ENCODE measurements at regions not wholly inside any gene's neighbourhood (a gene's known extent, or its start where the extent isn't known, plus 50 kb on each side); places are given as distances from the start of the nearest gene placed in this dataset.

DNA sequence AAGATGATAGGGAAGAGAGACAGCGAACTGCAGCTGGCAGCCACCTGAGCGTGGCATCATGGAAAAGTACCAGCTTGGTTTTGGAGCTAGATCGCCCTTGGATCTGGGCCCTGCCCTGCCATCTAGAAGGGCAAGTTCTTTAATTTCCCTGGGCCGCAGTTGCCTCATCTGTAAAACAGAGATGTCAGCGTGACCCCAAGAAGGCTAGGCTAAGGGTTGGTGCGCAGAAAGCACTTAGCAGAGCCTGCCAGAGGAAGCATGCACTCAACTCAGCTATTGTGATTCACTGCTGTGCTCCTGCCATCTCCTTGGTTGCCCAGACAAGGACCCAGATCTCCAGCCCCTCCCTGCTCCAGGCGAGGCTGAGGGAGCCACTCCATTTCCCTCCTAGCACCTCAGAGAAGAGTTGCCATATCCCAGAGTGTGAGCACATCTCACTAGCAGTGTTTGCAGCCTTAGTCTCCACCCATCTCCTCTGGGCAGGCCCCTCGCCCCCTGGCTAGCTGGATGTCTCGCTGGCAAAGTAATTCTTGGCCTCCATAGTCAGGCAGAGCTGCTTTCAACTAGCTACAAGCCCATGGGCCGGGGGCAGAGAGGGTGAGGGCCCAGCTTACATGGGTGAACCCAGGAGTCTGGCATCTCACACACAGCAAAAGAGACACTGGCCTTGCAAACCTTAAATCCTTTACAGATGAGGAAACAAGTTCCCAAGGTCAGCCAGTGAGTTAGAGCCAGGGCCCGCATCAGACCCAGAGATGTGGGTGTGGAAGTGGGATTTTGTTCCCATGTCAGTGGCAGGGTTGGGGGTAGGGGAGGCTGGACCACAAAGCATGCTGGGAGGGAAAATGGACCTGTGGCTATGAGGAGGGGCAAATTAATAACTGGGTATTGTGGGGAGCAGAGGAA is 280.7 kb upstream of the TLE3 start:
- no peak overlapping the region for H3T11ph ChIP-seq (ENCODE audit: low read length)
- no CpG with 5 or more reads among the region's 11 CpGs for WGBS (ENCODE audit: extremely low coverage, insufficient read length, low lambda C conversion rate)
- H3K79me1 ChIP-seq (ENCODE audit: insufficient read depth, low read depth, low read length, poor library complexity, severe bottlenecking), result no peaks in the 10 kb centered on the region
- peaks cover 40% of the 10 kb centered on the region for H3K27me3 Mint-ChIP-seq (ENCODE audit: low read depth)
- H2BK5ac ChIP-seq (ENCODE audit: insufficient read length, low read length), result no peak overlapping the region
- peaks cover 0 to 5% (median 0%) of the 10 kb centered on the region in 3 experiments; a peak in 3 of 7 replicates for H3K36me3 Mint-ChIP-seq (ENCODE audit: insufficient read depth in 1 of 3, low read depth in 3 of 3)
- peaks cover 0 to 8% of the 10 kb centered on the region in 2 experiments; a peak in 4 of 5 replicates for H3K9me3 Mint-ChIP-seq
- H2BK120ac ChIP-seq (ENCODE audit: low read depth, low read length, poor library complexity, severe bottlenecking), result no peak overlapping the region
- no peak overlapping the region; the same call in 1 of the 2 replicates for H3K14ac ChIP-seq (ENCODE audit: insufficient read depth, low read length)
- H3K4me2 ChIP-seq (ENCODE audit: insufficient read depth, insufficient read length, low read length), result no peak overlapping the region
- no peak overlapping the region for H4K8ac ChIP-seq (replicated peaks; ENCODE audit: insufficient read length, low read depth, low read length)
- no peak overlapping the region for H2BK20ac ChIP-seq (ENCODE audit: low read depth, low read length, poor library complexity, severe bottlenecking)
- no peak overlapping the region for H3K4me3 Mint-ChIP-seq
- peak; percentile 40 for DNase-seq
- no peak overlapping the region for H2BK15ac ChIP-seq (ENCODE audit: low read depth, low read length)
- no peaks in the 10 kb centered on the region for H4K20me1 ChIP-seq (ENCODE audit: control insufficient read depth, insufficient read depth, insufficient read length)
- H4K91ac ChIP-seq (ENCODE audit: insufficient read length, low read depth, low read length), result no peak overlapping the region
- no peak overlapping the region for H3K23ac ChIP-seq (ENCODE audit: insufficient read length, low read depth, low read length)
- TF ChIP-seq, protein P1, sequence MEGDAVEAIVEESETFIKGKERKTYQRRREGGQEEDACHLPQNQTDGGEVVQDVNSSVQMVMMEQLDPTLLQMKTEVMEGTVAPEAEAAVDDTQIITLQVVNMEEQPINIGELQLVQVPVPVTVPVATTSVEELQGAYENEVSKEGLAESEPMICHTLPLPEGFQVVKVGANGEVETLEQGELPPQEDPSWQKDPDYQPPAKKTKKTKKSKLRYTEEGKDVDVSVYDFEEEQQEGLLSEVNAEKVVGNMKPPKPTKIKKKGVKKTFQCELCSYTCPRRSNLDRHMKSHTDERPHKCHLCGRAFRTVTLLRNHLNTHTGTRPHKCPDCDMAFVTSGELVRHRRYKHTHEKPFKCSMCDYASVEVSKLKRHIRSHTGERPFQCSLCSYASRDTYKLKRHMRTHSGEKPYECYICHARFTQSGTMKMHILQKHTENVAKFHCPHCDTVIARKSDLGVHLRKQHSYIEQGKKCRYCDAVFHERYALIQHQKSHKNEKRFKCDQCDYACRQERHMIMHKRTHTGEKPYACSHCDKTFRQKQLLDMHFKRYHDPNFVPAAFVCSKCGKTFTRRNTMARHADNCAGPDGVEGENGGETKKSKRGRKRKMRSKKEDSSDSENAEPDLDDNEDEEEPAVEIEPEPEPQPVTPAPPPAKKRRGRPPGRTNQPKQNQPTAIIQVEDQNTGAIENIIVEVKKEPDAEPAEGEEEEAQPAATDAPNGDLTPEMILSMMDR (conservative IDR thresholded peaks at IDR 0.05), result no peak
- no peaks in the 10 kb centered on the region; the same call in 1 of the 2 replicates for H3K27me3 ChIP-seq (ENCODE audit: insufficient read depth, low read length)
- H2AK5ac ChIP-seq (ENCODE audit: insufficient read length, low read length), result no peak overlapping the region
- H2BK12ac ChIP-seq (ENCODE audit: insufficient read length, low read depth, low read length), result no peak overlapping the region
- no peak overlapping the region for H3K27ac ChIP-seq (ENCODE audit: insufficient read length, low read depth, low read length)
- H3K79me2 ChIP-seq (ENCODE audit: insufficient read depth, low read length), result no peaks in the 10 kb centered on the region
- no peak overlapping the region for H3K4ac ChIP-seq (ENCODE audit: low read depth, low read length)
- H2AFZ ChIP-seq (ENCODE audit: low read length), result no peak overlapping the region
- H3K9ac ChIP-seq (ENCODE audit: extremely low read depth, insufficient read length, low read length), result no peak overlapping the region
- H3K23me2 ChIP-seq (ENCODE audit: insufficient read length, low read depth, low read length, poor library complexity, severe bottlenecking), result peaks cover 10% of the 10 kb centered on the region
- no peaks in the 10 kb centered on the region for H3K9me3 ChIP-seq (ENCODE audit: control insufficient read depth, low read depth, low read length)
- no peak overlapping the region for H3K56ac ChIP-seq (ENCODE audit: insufficient read length, low read depth, low read length)
- H3K18ac ChIP-seq (ENCODE audit: insufficient read length, low read depth, low read length), result no peak overlapping the region
- H3K27ac Mint-ChIP-seq, result no peak overlapping the region
- H4K5ac ChIP-seq (ENCODE audit: insufficient read length, low read depth, low read length), result no peak overlapping the region
- H3K4me1 Mint-ChIP-seq, result peaks cover 35 to 39% of the 10 kb centered on the region in 2 experiments
- peaks cover 2% of the 10 kb centered on the region; the same call in 1 of the 2 replicates for H3K4me1 ChIP-seq (ENCODE audit: insufficient read depth, low read length)
